Fibroblast of skin of right biceps (primary cell): ENCODE measurements at regions not wholly inside any gene's neighbourhood (a gene's known extent, or its start where the extent isn't known, plus 50 kb on each side); places are given as distances from the start of the nearest gene placed in this dataset.
A peak's percentile ranks its signal among the peaks of the same experiment; 100 is the strongest.
"Not testable (repeated sequence)": the region's sequence is repeated elsewhere in the genome, so short reads cannot be mapped to it uniquely, and the experiment has no call there.

Source experiments
- DNase-seq: peaks from one replicate; pipeline ENCODE4 v3.0.0-alpha.2; 2013

DNA sequence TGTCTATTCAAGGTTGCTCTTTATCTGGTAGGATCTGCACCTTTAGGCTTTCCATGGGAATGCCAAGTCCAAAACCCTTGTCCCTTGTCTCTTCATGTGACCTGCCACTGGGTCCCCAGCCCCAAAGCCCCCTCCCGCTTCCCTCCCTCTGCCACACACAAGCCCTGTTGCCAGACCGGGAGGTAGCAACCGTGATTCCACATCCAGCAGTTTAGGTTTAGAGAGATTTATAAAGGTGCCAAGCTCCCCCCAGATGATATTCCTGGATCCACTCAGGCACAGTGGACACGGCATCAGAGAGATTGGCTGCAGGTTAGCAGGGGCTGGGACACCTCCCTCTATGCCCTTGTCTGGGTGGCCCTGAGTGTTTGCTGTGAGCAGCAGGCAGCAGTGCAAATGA lies 504.7 kb downstream of the CCDC171 start:
- no peak for DNase-seq

DNA sequence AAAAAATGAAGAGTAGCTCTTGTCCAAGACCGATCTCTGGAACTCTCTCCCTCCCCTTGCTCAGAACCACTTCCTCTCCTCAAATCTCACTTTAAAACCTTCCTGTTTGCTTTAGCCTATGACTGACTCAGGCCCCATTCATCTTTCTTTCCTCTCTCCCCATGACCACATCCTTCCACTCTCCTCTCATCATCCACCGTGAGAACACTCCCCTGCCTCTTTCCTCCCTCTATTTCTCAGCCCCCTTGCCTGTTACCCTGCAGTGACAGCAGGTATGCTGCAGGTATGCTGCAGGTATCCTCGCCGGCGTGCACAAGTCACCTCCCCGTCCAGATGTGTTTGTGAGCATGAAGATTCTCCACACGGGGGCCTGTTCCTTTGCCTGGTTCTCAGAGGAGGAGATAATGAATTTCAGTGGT lies 505.3 kb downstream of the CCDC171 start:
- DNase-seq: peak; percentile 82

DNA sequence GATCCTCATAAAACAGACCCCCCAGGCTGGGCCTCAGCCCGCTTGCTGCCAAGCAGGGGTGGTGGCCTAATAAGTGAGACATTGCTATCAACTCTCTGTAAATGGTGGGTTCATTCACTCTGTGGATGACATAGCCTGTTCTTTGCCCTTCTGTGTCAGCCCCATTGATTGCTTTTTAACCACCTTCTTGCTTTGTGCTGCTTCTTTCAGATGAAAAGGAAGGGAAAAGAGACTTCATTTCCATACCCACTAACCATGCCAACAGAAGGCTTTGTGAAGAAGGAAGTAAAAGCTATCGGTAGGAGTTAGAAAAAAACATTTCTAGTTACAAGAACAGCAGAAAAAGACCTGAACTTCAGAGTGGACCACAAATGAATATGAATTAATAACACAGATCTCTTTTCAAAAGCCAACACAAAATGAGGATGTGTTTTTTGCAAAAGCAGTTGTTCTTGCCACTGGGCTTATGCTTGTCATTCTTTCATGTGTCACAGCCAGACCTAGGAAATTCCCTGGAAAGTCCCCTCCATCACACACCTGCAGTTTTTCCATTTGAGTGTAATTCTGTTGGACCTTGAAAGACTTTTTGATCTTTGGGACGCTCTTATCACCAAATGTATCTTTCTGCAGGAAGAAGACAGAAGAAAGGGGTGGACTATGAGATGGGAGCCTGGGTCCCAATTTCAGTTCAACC lies 507.7 kb downstream of the CCDC171 start:
- DNase-seq: no peak

DNA sequence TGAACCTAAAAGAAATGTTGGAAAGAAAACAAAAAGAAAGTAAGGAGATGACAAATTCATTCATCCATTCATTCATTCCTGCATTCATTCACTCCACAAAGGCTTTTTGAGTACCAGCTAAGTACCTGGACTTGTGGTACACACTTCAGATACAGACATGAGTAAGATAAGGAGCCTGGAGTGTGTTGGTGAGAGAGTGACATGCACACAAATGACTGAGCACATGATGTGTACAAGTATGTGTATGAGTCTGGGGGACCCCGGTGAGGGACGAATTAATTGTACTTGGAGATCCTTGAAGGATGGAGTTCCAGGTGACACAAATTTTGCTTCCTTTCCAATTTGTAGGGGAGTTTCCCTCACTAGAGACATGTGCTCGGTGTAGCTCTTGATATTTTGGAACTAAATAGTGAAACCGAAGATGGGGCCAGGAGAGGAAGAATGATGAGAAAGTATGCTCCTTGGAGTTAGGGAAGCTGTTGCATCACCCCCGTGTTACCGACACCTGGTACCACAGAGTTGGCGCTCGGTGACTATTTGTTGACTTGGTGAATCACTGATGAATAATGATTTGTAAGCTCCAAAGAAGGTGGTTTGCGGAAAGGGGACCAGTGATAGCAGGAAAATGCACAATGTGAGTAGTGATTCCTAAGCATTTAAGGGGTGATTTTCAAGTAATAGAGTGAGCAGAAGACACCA lies 509.8 kb downstream of the CCDC171 start:
- DNase-seq: peak; percentile 92

DNA sequence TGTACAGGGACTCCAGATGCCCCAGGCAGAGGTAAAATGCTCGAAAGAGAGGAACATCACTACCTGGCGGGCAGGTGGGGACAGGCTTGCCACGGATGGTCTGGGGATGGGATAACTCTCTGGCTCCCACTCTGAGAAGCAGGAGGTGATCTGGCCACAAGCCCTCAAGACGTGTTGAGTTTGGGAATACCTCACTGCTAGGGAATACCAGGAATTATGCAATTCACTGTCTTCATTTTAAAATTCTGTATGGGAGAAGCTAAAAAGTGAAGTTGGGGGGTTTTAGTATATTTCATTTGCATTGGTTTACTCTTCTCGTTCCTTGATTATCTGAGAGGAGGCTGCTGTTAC lies 510.4 kb downstream of the CCDC171 start:
- DNase-seq: no peak

DNA sequence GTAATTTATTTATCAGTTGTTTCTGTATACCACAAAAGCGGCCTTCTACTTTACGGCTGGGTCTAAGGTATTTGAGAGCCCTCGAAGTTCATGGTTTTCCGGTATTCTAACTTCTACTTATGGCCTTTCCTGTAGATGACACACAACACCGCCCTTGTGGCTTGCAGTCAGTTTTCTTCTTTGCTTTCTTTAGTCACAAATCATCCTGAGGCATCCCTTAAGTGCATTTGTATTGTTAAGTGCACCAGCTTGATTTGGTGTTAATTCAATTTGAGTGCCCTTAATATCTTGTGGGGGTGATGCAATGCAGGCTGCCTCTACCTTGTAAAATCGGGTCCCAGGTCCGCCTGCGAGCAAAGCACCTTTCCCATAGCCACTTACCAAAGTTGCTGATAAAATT lies 511.9 kb downstream of the CCDC171 start:
- no peak for DNase-seq

DNA sequence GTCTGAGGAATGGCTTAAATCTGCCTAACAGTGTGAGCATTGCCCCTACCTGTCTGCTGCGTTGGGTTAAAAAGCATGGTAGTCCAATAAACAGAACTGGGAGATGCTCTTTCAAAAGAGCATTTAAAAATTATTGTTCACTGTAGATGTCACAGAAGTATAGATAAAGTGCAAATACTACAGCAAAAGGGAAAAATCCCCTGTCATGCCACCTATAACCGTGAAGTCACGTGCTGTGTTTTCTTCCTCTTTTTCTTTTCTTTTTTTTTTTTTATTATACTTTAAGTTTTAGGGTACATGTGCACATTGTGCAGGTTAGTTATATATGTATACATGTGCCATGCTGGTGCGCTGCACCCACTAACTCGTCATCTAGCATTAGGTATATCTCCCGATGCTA lies 513.4 kb downstream of the CCDC171 start:
- not testable (repeated sequence) for DNase-seq

DNA sequence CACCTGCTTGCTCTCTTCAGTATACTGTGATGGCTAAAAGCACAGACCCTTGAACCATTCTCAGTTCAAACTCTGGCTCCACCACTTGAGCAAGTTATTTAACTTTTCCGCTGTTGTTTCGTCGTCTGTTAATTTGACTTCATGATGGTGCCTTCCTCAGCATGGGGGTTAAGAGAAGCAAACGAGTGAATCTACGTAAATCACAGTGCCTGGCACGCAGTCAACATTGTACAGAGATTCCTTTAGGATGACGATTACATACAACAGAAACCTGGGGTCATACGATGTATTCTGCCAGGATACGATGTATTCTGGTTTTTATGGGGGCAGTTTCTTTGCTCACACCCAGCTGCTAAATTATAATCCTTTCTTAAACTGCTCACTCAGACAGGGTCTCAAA lies 515.6 kb downstream of the CCDC171 start:
- DNase-seq: peak; percentile 83

DNA sequence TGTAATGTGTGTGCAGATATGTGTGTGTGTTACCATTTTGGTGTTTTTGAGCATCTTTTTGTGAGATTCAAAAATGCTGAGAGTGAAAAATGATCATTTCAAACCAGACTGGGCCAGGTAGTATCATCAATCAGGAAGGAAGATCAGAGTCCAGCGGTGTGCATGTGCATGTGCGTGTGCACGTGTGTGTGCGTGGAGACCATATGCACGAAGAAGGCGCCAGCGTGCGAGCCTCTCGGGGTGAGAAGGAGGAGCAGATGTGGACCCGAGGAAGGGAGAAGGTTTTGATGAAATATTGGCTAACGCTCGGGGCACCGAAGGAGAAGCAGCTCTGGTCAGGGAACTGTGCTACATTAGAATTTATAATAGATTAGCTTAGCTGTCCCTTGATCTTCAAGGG lies 516.4 kb downstream of the CCDC171 start:
- DNase-seq: no peak

DNA sequence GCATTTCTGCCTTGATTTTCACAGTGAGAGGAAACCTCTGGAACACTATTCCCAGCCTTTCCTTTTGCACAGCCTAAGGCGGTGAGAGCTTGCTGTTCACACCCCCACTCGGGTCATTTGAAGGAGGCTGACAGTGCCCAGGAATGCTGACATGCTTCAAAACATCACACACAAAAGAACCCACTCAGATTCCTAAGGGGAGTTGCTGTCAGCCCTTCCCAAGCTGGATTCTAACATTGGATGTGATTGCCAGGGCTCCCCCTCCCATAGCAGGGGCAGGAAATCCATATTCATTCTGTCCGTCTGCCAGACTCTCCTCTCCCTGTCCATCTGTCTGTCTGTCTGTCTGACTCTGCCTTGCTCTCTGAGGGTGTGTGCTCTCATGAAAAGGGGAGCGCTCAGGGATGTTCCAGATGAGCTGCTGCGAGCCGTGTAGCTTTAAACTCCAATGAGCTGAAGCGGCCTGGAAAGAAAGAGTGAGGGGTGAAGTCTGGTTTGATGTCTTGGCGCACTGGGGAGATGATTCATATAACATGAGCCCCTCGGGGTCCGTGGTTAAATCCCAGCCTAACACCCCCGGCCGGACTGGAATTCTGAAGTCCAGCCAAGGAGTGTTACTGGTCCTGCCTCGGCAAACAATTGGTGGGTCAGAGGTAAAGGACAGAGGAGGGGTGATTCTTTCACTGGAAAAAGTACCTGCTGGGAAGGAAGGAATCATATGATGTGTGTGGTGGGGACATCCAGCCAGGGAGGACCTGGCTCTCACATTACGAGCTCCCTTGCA lies 517.0 kb downstream of the CCDC171 start:
- DNase-seq: peak; percentile 76

DNA sequence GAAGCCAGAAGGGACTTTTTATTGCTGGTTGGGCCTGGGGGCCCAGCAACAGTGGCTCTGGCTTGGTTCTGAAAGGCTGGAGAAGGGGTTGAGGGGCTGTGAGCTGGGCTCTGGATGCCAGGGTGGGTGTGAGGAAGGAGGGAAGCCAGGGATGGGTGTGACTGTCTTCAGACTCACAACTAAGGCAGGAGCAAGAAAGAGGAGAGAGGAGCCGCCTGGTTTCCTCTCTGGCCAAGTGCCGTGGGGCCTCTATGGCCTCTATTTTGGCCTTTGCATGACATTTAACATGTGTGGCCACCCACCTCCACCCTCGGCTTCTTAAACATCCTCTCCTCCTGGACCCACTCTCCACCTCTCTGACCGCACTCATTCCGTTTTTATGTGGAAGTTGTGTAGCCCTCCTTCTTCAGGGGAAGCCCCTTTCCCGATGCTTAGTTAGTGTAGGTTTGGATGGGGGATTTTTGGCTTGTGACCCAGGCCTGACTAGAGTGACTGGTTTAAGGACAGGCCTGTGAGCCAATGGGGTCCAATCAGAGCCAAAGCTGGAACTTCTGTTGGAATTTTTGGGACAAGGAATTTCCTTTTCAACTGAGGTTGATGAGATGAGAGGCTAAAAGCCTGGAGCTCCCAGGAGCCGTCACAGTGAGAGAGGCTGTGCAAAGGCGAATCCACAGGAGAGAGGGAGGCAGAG lies 517.8 kb downstream of the CCDC171 start:
- DNase-seq: no peak

DNA sequence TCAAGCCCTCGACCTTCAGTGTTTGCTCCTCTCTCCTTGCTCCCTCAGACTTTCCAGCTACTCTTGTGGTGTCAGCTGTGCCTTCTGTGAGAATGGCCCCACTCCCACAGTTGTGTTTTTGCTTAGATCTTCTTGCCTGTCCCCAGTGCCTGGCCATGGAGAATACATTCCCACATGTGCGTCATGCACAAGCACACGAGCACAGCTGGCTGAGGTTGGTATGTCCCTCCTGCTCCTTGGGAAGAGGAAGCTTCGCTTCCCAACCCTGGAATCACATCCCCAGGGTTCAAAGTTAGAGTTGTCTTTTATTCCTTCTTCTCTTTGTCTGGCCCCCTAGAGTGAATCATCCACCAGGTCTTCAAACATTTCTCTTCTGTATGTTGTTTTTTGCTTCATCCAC lies 518.6 kb downstream of the CCDC171 start:
- DNase-seq: no peak

DNA sequence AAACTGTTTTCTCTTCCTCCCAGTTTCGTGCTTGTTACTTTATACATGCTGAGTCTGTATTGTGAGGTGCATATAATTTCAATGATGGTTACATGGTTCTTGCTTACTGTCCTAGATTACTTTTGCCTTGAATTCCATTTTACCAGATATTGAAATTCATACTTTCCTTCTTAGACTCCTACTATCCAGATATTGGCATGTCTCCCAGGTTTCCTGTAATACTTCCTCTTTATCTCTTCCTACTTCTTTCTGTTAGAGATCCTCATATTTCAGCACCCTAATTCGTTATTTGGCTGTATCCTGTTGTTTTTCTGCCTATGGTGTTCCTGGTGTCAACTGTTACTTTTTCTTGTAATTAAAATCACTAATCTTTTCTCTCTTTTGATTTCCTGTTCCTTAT lies 522.1 kb downstream of the CCDC171 start:
- peak; percentile 70 for DNase-seq

DNA sequence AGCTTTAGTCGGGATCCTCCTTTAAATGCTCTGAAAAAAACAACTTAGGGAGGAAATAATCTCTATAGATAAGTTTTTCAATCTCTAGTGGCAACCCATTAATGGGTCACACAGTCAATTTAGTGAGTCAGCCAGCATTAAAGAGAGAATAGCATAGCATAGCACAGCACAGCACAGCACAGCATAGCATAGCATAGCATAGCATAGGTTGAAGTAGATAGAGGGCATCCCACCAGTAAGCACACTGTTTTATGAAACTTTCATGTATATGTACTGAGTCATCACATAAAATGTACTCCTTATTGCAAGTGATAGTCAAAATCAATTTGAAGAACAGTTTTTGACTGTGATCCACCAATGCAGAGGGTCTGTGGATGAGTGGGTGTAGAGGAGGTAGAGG lies 522.9 kb downstream of the CCDC171 start:
- DNase-seq: peak; percentile 62

DNA sequence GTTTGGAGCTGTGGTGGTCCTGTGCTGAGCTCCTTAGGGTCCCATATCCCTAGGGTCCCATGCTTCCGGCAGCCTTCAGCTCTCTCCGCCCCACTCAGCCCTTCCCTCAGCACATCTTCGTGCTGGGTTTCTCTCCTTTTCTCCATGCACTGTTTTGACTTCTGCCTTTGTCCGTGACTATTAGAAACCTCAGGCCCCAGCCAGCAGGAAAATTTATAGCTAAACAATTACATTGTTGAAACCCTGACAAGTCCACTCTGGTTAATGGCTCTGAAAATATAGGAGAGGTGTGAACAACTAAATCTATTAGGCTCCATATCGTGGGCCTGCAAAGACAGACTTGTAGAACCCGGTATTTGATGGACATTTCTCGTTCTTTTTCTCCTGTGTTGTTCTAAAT lies 523.7 kb downstream of the CCDC171 start:
- no peak for DNase-seq

DNA sequence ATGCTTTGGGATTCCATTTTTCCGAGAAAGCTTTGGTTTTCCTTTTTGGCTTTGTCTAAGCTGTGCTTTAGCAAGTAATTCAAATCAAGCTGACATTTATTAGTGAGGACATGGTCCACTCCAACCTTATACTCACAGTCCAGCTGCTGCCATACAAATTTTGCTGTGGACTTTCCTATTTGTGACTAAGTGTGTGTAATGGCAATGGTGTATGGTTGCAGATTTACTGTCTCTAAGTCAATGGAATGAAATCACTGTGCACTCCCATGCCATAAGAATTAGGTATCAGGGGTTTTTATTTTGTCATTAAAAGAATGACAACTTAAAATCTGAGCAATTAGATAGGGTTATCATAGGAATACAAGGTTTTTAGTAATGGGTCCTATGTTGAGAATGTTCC lies 530.0 kb downstream of the CCDC171 start:
- DNase-seq: no peak

DNA sequence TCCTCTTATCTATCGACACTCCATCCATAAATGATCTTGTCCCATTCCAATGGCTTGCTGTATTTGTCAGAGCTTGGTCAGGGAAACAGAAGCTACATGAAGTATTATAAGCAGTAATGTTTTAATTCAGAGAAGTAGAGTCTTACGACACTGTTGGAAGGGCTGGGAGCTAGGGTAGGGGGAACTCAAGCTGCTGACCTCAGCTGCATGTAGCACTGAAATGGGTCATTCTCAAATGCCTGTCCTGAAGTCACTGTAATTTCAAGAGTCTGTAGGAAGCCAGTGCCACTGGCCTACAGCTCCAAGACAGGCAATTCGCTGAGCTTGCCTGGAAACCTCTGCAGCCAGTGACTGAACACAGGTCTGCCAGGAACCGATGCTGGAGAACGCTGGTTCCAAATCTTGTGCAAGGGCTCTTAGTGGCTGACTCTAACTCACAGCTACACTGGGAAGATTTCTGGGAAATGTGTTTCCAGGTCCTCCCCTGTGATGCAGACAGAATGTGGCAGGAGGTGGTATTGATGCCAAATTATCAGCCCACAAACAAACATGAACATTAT lies 532.4 kb downstream of the CCDC171 start:
- no peak for DNase-seq

DNA sequence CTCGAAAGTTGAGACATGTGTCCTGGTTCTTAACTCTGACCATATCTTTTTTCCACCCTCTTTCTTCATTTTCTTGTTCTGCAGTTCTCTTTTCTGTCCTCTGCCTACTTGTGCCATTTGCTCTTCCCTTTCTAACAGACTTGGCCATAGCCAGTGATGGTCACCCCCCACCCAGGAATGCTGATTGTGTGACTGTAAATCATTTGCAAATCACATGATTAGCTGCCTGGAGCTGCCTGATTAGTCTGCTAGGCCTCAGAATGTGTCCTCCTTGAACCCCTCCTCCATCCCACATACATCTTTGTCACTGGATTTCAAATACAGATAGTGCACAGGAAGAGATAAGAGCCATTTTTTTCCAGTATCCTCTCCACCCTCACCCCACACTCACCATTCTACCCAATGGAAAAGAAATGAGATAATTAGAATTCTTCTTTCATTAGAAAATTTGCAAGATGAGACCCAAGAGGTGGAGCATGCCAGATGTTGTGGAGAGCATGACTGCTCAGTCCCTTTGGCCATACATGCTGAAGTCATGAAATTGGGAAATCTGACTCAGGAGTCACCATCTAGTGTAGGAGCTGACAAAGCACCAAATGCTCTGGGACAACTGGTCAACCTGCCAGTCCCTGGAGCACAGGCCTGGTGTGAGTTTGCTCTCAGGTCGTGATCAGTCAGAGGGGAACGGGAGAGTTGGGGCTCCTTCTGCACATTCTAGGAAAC lies 538.2 kb downstream of the CCDC171 start:
- peak; percentile 43 for DNase-seq

DNA sequence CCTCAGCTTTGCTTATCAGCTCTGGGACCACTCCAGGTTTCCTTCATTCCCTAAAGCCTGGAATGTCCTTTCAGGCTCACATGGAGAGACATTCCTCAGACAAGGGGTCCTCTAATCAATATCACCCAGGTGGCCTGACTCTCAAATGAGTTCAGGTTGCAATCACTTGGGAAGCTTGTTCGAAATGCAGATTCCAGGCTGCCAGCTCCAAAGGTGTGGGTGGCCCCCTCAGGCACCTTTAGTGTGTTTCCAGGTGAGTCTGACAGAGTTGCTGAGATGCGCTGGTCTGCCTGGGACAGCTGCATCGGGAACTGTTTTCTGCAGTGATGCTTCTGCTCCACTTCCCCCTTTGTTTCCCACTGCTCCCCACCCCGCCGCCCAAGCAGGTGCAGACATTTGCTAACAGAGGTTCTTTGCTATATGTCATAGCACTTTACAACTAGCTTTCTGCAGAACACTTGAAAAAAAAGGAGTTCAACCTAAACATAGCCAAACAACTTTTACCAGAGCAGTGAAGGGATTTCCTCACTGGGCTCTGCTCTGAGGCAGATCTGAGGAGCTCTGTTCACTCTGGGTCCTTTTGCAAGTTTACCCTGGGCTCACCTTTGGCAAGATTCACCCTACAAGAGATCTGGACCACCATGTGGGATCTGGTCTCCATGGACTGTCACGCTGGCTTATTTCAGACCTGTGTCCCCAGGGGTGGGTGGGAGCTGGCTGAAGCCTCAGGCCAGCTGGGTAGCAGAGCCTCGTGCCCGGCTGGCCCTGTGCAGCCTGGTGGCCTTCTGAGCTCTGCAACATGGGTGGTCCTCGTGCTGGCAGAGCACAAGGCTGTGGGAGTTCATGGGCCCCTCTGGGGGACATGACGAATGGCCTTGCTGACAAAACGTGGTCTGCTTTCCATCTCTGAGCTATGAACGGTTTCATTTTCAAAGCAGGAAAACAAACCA lies 539.6 kb downstream of the CCDC171 start:
- peak; percentile 72 for DNase-seq

DNA sequence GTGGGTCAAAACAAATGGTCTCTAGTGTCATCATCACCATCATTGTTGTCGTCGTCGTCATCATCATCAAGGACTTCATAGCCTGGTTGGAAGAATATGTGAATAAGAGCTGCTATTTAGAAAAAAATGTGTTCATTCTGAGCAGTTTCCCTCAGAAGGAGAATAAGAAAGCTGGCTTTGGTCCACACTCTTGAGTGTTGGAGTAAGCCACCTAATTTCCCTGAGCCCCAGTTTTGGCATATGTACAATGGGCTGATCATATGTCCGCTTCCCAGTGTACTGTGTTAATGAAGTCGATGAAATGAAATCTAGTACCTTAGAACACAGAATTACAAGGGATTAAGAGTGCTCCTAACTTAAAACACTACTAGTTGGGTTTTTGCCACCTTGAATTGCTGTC lies 545.5 kb downstream of the CCDC171 start:
- DNase-seq: no peak
